ENCODE measurements at regions not wholly inside any gene's neighbourhood (a gene's known extent, or its start where the extent isn't known, plus 50 kb on each side); places are given as distances from the start of the nearest gene placed in this dataset.

GRCh38 chr6:47096211-47096895, 54.2 kb upstream of the ADGRF1 start:
- H3K27ac ChIP-seq, result no peak overlapping the region
- TF ChIP-seq ZFX (IDR thresholded peaks at IDR 0.05), result no peak
- TF ChIP-seq CTCF (conservative IDR thresholded peaks at IDR 0.05), result no peak

DNA sequence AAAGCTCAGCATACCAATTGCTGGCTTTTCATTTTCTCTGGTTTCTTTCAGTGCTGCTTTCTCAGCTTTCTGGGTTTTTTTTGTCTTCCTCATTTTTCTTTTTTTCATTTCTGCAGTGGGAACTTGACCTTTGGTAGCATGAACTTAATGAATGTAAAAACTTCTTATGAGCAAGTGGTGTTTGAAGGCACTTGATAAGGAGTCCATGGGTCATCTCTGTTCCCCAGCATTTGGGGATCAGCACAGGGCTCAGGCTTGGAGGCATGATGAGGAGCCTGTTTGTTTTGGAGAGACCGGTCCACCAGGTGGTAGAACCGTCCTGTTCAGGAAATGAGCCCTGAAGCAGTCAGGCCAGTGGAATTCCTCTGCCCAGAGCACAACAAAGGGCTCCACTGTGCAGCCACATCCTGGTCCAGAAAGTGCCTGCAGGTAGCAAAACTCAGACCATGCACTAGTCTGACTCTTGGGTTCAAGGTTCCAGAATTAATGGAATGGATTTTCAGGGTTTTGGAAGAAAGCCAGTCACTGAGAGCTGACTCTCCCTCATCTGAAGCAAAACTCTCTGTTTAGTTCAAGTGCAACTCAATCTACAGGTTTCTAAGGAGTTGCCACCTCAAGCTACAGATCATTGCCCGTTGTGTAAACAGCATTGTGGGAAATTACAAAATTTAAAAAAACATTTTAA, 52.3 kb upstream of the ADGRF1 start:
- TF ChIP-seq ZFX (IDR thresholded peaks at IDR 0.05) (no peak), CTCF (conservative IDR thresholded peaks at IDR 0.05) (peak; percentile 31)
- H3K27ac ChIP-seq, result no peak overlapping the region

GRCh38 chr6:47093169-47093568, 51.0 kb upstream of the ADGRF1 start:
- no peak overlapping the region for H3K27ac ChIP-seq

DNA sequence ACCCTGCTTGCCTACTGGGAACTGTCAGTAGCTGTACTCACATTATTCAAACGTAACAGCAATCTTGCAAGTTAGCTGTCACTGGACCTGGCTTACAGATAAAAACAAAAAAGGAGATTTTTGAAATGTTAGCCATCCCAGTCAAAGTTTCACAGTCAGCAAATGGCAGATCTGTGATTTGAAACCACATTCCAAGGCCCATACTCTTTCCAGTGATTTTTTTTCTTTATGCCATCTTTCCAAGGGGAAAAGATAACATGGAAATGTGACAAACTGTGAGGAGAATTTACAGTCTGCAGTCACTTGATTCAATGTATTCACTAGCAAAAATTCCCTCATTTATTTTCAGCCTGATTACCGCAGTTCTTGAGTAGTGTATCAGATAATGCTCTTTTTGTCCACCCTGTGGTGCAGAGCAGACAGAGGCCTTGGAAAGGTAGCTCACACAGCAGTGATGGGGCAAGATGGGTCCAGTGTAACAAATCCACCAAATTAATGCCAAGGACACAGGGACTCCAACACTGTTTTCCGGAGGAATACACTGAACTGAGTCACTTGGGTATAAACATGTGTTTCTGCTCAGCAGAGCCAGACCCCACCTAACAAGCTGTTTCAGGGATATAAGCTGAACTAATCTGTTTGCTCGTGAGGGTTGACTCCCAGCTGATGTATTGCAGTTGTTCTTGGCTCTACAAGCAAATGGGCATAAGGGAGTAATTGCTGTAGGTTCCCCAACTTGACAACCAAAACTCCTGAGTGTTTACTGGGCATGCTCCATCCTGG, 49.9 kb upstream of the ADGRF1 start:
- TF ChIP-seq ZFX (IDR thresholded peaks at IDR 0.05) (no peak), CTCF (conservative IDR thresholded peaks at IDR 0.05) (no peak)
- no peak overlapping the region for H3K27ac ChIP-seq

More at GRCh38 chr6:47093169-47093568, 51.0 kb upstream of the ADGRF1 start:
- TF ChIP-seq ZFX (IDR thresholded peaks at IDR 0.05), result no peak
- no peak for TF ChIP-seq CTCF (conservative IDR thresholded peaks at IDR 0.05)

Measured in C4-2B (cell line).